SK-N-SH (cell line): ENCODE measurements at regions not wholly inside any gene's neighbourhood (a gene's known extent, or its start where the extent isn't known, plus 50 kb on each side); places are given as distances from the start of the nearest gene placed in this dataset.
A peak's percentile ranks its signal among the peaks of the same experiment; 100 is the strongest.

Source experiments
- CTCF ChIA-PET: fragments of 300-600, 350-600 bp; formaldehyde crosslinking; extraction: SDS; loops from one replicate; lab custom pipeline; 2021; lab: Yijun Ruan, JAX
- POLR2A ChIA-PET: fragments of 350-600 bp; sonication (Branson Sonifier 250); formaldehyde crosslinking; extraction: SDS; loops from one replicate; lab custom pipeline; 2020; ENCODE audit warnings: antibody characterized with exemption, inconsistent platforms; lab: Yijun Ruan, JAX
- DNase-seq: peaks from one replicate; pipeline ENCODE4 v3.0.0; 2012
- H2AFZ ChIP-seq: fragments of 200-600 bp; sonication (generic); 2 replicates; pipeline ENCODE4 v1.8.1; 2016; ENCODE audit warnings: antibody characterized with exemption, mild to moderate bottlenecking, low read depth
- H3F3A ChIP-seq: fragments of 200-600 bp; sonication (generic); replicated peaks from 2 replicates; pipeline ENCODE3; 2016; ENCODE audit warnings: antibody characterized with exemption, mild to moderate bottlenecking; ENCODE audit not compliant: insufficient read depth
- H3K27ac ChIP-seq, 2 experiments: fragments of 200-500 bp in 1 of 2; fragments of 200-600 bp in 1 of 2; sonication (Bioruptor generic) in 1 of 2; sonication (generic), shearing (Covaris generic) in 1 of 2; 2 replicates each; pipeline versions ENCODE4 v1.5.1 to v1.6.1; 2014 to 2016; ENCODE audit warnings: low read depth in 2 of 2, inconsistent platforms in 1 of 2, low read length in 1 of 2, mild to moderate bottlenecking in 1 of 2, mixed read lengths in 1 of 2
- H3K27me3 ChIP-seq: fragments of 200-600 bp; sonication (generic), shearing (Covaris generic); 2 replicates; pipeline ENCODE4 v1.6.1; 2016; ENCODE audit warnings: mixed run types; ENCODE audit not compliant: insufficient read depth
- H3K36me3 ChIP-seq, 2 experiments: fragments of 200-500 bp in 1 of 2; fragments of 200-600 bp in 1 of 2; sonication (Bioruptor generic) in 1 of 2; sonication (generic) in 1 of 2; replicated peaks in 1 of 2; 2 replicates each; pipeline versions ENCODE3 to v1.5.1; 2014 to 2016; ENCODE audit warnings: low read length in 1 of 2, mild to moderate bottlenecking in 1 of 2; ENCODE audit not compliant: insufficient read depth in 2 of 2, control insufficient read depth in 1 of 2
- H3K4me1 ChIP-seq, 2 experiments: fragments of 200-500 bp in 1 of 2; fragments of 200-600 bp in 1 of 2; sonication (Bioruptor generic) in 1 of 2; sonication (generic), shearing (Covaris generic) in 1 of 2; 2 replicates each; pipeline versions ENCODE4 v1.5.1 to v1.6.1; 2014 to 2016; ENCODE audit warnings: low read depth in 1 of 2, low read length in 1 of 2, mixed run types in 1 of 2; ENCODE audit not compliant: insufficient read depth in 2 of 2, control insufficient read depth in 1 of 2
- H3K4me2 ChIP-seq: fragments of 200-600 bp; sonication (generic), shearing (Covaris generic); 2 replicates; pipeline ENCODE4 v1.6.1; 2017; ENCODE audit warnings: mixed run types
- H3K4me3 ChIP-seq, 2 experiments: fragments of 200-500 bp in 1 of 2; fragments of 200-600 bp in 1 of 2; sonication (Bioruptor generic) in 1 of 2; sonication (generic), shearing (Covaris generic) in 1 of 2; 2 replicates each; pipeline versions ENCODE4 v1.5.1 to v1.8.1; 2014 to 2016; ENCODE audit warnings: low read depth in 2 of 2, inconsistent platforms in 1 of 2, low read length in 1 of 2, mild to moderate bottlenecking in 1 of 2, mixed read lengths in 1 of 2, moderate library complexity in 1 of 2
- H3K79me2 ChIP-seq: fragments of 200-600 bp; sonication (generic); 2 replicates; pipeline ENCODE4 v1.8.1; 2017; ENCODE audit warnings: mild to moderate bottlenecking; ENCODE audit not compliant: insufficient read depth
- H3K9ac ChIP-seq: fragments of 200-600 bp; sonication (generic); 2 replicates; pipeline ENCODE4 v1.6.1; 2017; ENCODE audit warnings: mixed run types
- H3K9me2 ChIP-seq: fragments of 200-600 bp; sonication (generic); 2 replicates; pipeline ENCODE4 v1.6.1; 2017; ENCODE audit warnings: mixed run types
- H3K9me3 ChIP-seq: fragments of 200-600 bp; sonication (generic); 2 replicates; pipeline ENCODE4 v1.6.1; 2017; ENCODE audit warnings: mixed run types, mild to moderate bottlenecking, moderate library complexity
- H4K20me1 ChIP-seq: fragments of 200-600 bp; sonication (generic); 2 replicates; pipeline ENCODE4 v1.6.1; 2017; ENCODE audit warnings: mild to moderate bottlenecking, mixed run types; ENCODE audit not compliant: insufficient read depth
- CTCF ChIP-seq: fragments of 200-600 bp; sonication (generic); IDR thresholded peaks from 2 replicates; pipeline ENCODE4 v1.6.1; 2017; ENCODE audit warnings: antibody characterized with exemption, mild to moderate bottlenecking, moderate library complexity
- EZH2phosphoT487 ChIP-seq: fragments of 200-600 bp; sonication (generic); IDR thresholded peaks from 2 replicates; pipeline ENCODE4 v1.6.1; 2017; ENCODE audit warnings: low read depth, mixed run types, mild to moderate bottlenecking, antibody characterized with exemption, moderate library complexity, borderline replicate concordance
- FOXJ3 ChIP-seq: sonication (generic); formaldehyde crosslinking; IDR thresholded peaks from 2 replicates; pipeline ENCODE4 v1.5.1; 2020; ENCODE audit warnings: mild to moderate bottlenecking, missing genetic modification reagents
- JUND ChIP-seq: IDR thresholded peaks from 2 replicates; pipeline ENCODE4 v1.4.0; 2012
- MXI1 ChIP-seq: IDR thresholded peaks from 2 replicates; pipeline ENCODE4 v1.6.1; 2012; ENCODE audit warnings: mild to moderate bottlenecking, low read depth, low read length, improper control_type of control experiment
- POLR2AphosphoS5 ChIP-seq: IDR thresholded peaks from 2 replicates; pipeline ENCODE4 v1.6.1; 2012; ENCODE audit warnings: low read depth, low read length
- RCOR1 ChIP-seq: fragments of 150-350 bp; IDR thresholded peaks from 2 replicates; pipeline ENCODE4 v1.6.1; 2017; ENCODE audit warnings: antibody characterized with exemption, low read length
- RXRA ChIP-seq: IDR thresholded peaks from 2 replicates; pipeline ENCODE4 v1.4.0; 2012; ENCODE audit warnings: low read depth, mild to moderate bottlenecking, borderline replicate concordance
- SIN3A ChIP-seq: IDR thresholded peaks from 2 replicates; pipeline ENCODE4 v1.6.1; 2012; ENCODE audit warnings: low read depth, mild to moderate bottlenecking, low read length, moderate library complexity, borderline replicate concordance
- SMC3 ChIP-seq: IDR thresholded peaks from 2 replicates; pipeline ENCODE4 v1.6.1; 2012; ENCODE audit warnings: low read depth, low read length, improper control_type of control experiment
- TCF12 ChIP-seq: IDR thresholded peaks from 2 replicates; pipeline ENCODE4 v1.4.0; 2012
- TEAD4 ChIP-seq: IDR thresholded peaks from 2 replicates; pipeline ENCODE4 v1.4.0; 2012; ENCODE audit warnings: mild to moderate bottlenecking, borderline replicate concordance; ENCODE audit not compliant: insufficient read depth
- USF2 ChIP-seq: fragments of 150-350 bp; IDR thresholded peaks from 2 replicates; pipeline ENCODE4 v1.6.1; 2017; ENCODE audit warnings: antibody characterized with exemption, low read length, low read depth, borderline replicate concordance
- ZBTB33 ChIP-seq: IDR thresholded peaks from 2 replicates; pipeline ENCODE4 v1.4.0; 2012; ENCODE audit warnings: low read depth, borderline replicate concordance
- WGBS: methylation state at CpG from one replicate; pipeline ENCODE4 v1.1.6; 2017; ENCODE audit warnings: low lambda C conversion rate; 5-methylcytosine and 5-hydroxymethylcytosine counted together
- TF ChIP-seq, protein P1 (sequence below): fragments of 150-350 bp; IDR thresholded peaks from 2 replicates; pipeline ENCODE4 v1.6.1; 2016; ENCODE audit warnings: mild to moderate bottlenecking, low read depth, low read length

GRCh38 chr1:194544012-194544411 is 1357.6 kb upstream of the B3GALT2 start:
- no peaks in the 10 kb centered on the region for H3K79me2 ChIP-seq
- no peaks in the 10 kb centered on the region for H3K4me1 ChIP-seq
- H3K27ac ChIP-seq, result no peak overlapping the region
- ChIA-PET POLR2A (no interaction called here), CTCF (no interaction called here)
- no peaks in the 10 kb centered on the region for H4K20me1 ChIP-seq
- 27% methylated on average over 3 of the region's 3 CpGs for WGBS
- no peaks in the 10 kb centered on the region for H3K27me3 ChIP-seq
- no peaks in the 10 kb centered on the region for H3K9me2 ChIP-seq
- H3K9ac ChIP-seq, result no peak overlapping the region
- H2AFZ ChIP-seq, result no peak overlapping the region
- no peaks in the 10 kb centered on the region for H3K36me3 ChIP-seq
- H3F3A ChIP-seq, result no peaks in the 10 kb centered on the region
- H3K4me2 ChIP-seq, result no peak overlapping the region
- H3K4me3 ChIP-seq, result no peak overlapping the region
- no peak for TF ChIP-seq USF2
- no peak for TF ChIP-seq POLR2AphosphoS5
- TF ChIP-seq RXRA, result no peak
- no peak for DNase-seq
- no peaks in the 10 kb centered on the region; the same call in 1 of the 2 replicates for H3K9me3 ChIP-seq

- CTCF ChIA-PET, result no interaction called here
These were observed 1352.0 kb upstream of the B3GALT2 start for GRCh38 chr1:194538453-194538852.

DNA sequence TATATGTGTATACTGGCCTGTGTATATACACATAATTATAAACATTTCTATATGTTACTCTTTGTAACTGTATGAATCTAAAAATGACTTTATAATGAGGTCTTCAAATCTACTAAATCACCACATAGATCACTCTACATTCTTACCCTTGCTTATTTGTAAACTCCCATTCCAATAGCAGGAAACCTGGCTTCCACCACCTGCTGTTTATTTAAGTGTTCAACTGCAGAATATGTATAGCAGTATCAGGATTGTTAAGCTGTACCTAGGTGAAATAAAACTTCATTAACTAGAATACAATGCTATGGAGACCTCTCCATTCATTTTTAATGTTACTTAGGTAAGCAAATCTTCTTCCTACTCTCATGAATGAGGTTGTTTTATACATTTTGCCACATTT is 1351.1 kb upstream of the B3GALT2 start:
- H3K9ac ChIP-seq, result no peak overlapping the region
- peaks cover 0 to 8% of the 10 kb centered on the region in 2 experiments; a peak in 2 of 4 replicates for H3K4me1 ChIP-seq
- no peaks in the 10 kb centered on the region for H3K36me3 ChIP-seq
- H4K20me1 ChIP-seq, result no peaks in the 10 kb centered on the region
- H3K27me3 ChIP-seq, result no peaks in the 10 kb centered on the region
- POLR2A ChIA-PET, result no interaction called here
- no peak overlapping the region for H3K4me3 ChIP-seq
- H3K79me2 ChIP-seq, result no peaks in the 10 kb centered on the region
- CTCF ChIA-PET, result no interaction called here
- TF ChIP-seq ZBTB33 (no peak), EZH2phosphoT487 (no peak), TEAD4 (no peak), RCOR1 (no peak), MXI1 (no peak), CTCF (no peak), SIN3A (no peak), TCF12 (no peak), POLR2AphosphoS5 (no peak), JUND (no peak)
- TF ChIP-seq, protein P1, sequence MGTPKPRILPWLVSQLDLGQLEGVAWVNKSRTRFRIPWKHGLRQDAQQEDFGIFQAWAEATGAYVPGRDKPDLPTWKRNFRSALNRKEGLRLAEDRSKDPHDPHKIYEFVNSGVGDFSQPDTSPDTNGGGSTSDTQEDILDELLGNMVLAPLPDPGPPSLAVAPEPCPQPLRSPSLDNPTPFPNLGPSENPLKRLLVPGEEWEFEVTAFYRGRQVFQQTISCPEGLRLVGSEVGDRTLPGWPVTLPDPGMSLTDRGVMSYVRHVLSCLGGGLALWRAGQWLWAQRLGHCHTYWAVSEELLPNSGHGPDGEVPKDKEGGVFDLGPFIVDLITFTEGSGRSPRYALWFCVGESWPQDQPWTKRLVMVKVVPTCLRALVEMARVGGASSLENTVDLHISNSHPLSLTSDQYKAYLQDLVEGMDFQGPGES, result no peak
- no peak overlapping the region for H2AFZ ChIP-seq
- no peaks in the 10 kb centered on the region for H3K9me3 ChIP-seq
- H3F3A ChIP-seq, result no peaks in the 10 kb centered on the region
- no peak overlapping the region for H3K4me2 ChIP-seq
- no peaks in the 10 kb centered on the region for H3K9me2 ChIP-seq
- no peak for DNase-seq
- no peak overlapping the region for H3K27ac ChIP-seq

More at GRCh38 chr1:194538453-194538852, 1352.0 kb upstream of the B3GALT2 start:
- Histone ChIP-seq H3K4me1 (peaks cover 0 to 8% of the 10 kb centered on the region in 2 experiments; a peak in 2 of 4 replicates), H3K9me3 (no peaks in the 10 kb centered on the region), H3K9me2 (no peaks in the 10 kb centered on the region), H3K36me3 (no peaks in the 10 kb centered on the region), H3F3A (no peaks in the 10 kb centered on the region), H3K79me2 (no peaks in the 10 kb centered on the region), H3K4me3 (no peak overlapping the region), H3K4me2 (no peak overlapping the region), H3K9ac (no peak overlapping the region), H3K27ac (no peak overlapping the region), H4K20me1 (no peaks in the 10 kb centered on the region), H2AFZ (no peak overlapping the region), H3K27me3 (no peaks in the 10 kb centered on the region)
- POLR2A ChIA-PET, result no interaction called here
- DNase-seq, result no peak
- WGBS, result 6% methylated on average over 2 of the region's 2 CpGs
- TF ChIP-seq FOXJ3 (CRISPR knock-in tag) (no peak), SMC3 (peak; percentile 7; the same call in 1 of the 2 replicates)
